ENCODE measurements at regions not wholly inside any gene's neighbourhood (a gene's known extent, or its start where the extent isn't known, plus 50 kb on each side); places are given as distances from the start of the nearest gene placed in this dataset.

DNA sequence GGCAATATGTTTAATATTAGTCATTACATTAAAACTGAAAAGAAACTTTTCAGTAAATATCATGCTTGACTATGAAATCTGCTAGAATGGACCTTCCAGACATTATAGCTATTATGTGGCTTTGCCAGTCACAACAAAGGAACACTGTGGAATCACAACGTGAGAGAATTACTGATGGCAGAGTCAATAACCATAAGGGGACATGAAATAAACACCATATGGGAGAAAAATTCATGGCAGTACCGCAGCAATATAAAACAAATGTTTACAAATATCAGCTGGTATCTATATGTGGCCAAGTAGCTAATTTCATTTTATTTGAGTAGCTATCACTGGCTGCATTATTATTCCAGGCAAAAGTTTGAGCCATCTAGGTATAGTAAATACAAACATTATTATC, 1818.6 kb downstream of the PCDH9 start:
- TF ChIP-seq EZH2 (IDR thresholded peaks at IDR 0.05; ENCODE audit: borderline replicate concordance, low read depth, low read length, severe bottlenecking), result no peak
- TF ChIP-seq, protein P1, sequence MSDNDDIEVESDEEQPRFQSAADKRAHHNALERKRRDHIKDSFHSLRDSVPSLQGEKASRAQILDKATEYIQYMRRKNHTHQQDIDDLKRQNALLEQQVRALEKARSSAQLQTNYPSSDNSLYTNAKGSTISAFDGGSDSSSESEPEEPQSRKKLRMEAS (IDR thresholded peaks at IDR 0.05; ENCODE audit: insufficient read depth, insufficient read length), result no peak
- no peak for TF ChIP-seq POLR2A (IDR thresholded peaks at IDR 0.05; ENCODE audit: low read depth, low read length)
- no peak for TF ChIP-seq MYC (IDR thresholded peaks at IDR 0.05; ENCODE audit: low read depth, low read length)
- no peak for TF ChIP-seq JUN (IDR thresholded peaks at IDR 0.05; ENCODE audit: borderline replicate concordance, insufficient read depth, insufficient read length, low read depth)
- TF ChIP-seq FOS (IDR thresholded peaks at IDR 0.05; ENCODE audit: borderline replicate concordance, insufficient read depth, low read length), result no peak
- TF ChIP-seq, protein P2, sequence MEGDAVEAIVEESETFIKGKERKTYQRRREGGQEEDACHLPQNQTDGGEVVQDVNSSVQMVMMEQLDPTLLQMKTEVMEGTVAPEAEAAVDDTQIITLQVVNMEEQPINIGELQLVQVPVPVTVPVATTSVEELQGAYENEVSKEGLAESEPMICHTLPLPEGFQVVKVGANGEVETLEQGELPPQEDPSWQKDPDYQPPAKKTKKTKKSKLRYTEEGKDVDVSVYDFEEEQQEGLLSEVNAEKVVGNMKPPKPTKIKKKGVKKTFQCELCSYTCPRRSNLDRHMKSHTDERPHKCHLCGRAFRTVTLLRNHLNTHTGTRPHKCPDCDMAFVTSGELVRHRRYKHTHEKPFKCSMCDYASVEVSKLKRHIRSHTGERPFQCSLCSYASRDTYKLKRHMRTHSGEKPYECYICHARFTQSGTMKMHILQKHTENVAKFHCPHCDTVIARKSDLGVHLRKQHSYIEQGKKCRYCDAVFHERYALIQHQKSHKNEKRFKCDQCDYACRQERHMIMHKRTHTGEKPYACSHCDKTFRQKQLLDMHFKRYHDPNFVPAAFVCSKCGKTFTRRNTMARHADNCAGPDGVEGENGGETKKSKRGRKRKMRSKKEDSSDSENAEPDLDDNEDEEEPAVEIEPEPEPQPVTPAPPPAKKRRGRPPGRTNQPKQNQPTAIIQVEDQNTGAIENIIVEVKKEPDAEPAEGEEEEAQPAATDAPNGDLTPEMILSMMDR (IDR thresholded peaks at IDR 0.05; ENCODE audit: extremely low read depth in 1 of 2, insufficient read depth in 1 of 2, low read depth in 1 of 2, low read length in 2 of 2), result no peak
- no peak for TF ChIP-seq GATA2 (IDR thresholded peaks at IDR 0.05; ENCODE audit: insufficient read depth, insufficient read length, low read depth, low read length)
- TF ChIP-seq POLR2AphosphoS5 (IDR thresholded peaks at IDR 0.05; ENCODE audit: insufficient read depth, low read depth, low read length), result no peak
- Histone ChIP-seq H2AFZ (ENCODE audit: low read depth, low read length) (no peak overlapping the region), H3K27ac (ENCODE audit: insufficient read depth, low read depth, low read length) (no peak overlapping the region), H3K36me3 (ENCODE audit: control insufficient read depth in 2 of 2, extremely low read depth in 1 of 2, insufficient read depth in 2 of 2, low read length in 2 of 2) (no peaks in the 10 kb centered on the region), H3K4me2 (ENCODE audit: insufficient read depth, low read length) (no peak overlapping the region), H4K20me1 (replicated peaks; ENCODE audit: control insufficient read depth, extremely low read depth, insufficient read depth, low read length) (no peaks in the 10 kb centered on the region), H3K9ac (replicated peaks; ENCODE audit: extremely low read depth, insufficient read depth, low read length) (no peak overlapping the region), H3K27me3 (ENCODE audit: control insufficient read depth in 2 of 2, insufficient read depth in 2 of 2, low read length in 2 of 2) (no peaks in the 10 kb centered on the region), H3K9me3 (replicated peaks; ENCODE audit: control insufficient read depth, insufficient read depth, low read length) (no peaks in the 10 kb centered on the region), H3K4me1 (ENCODE audit: control insufficient read depth, extremely low read depth, insufficient read depth, low read length) (no peaks in the 10 kb centered on the region), H3K4me3 (replicated peaks in 1 of 3; ENCODE audit: insufficient read depth in 1 of 3, low read depth in 1 of 3, low read length in 3 of 3) (no peak overlapping the region), H3K79me2 (ENCODE audit: control insufficient read depth, insufficient read depth, low read length) (no peaks in the 10 kb centered on the region), H3K9me1 (replicated peaks; ENCODE audit: control insufficient read depth, extremely low read depth, insufficient read depth, low read length) (no peaks in the 10 kb centered on the region)
- dilution Hi-C loops (cut with MboI; ENCODE audit: extremely low pct_ligation_motif_present, low sequenced_read_pairs), result no loop called here
- BruUV-seq (replicated peaks), result no TSS peak
- ChIA-PET POLR2A (no interaction called here), CTCF (no interaction called here)
- DNase-seq (ENCODE audit: low read depth, low spot score) (no peak), FAIRE-seq (no peak)
- intact Hi-C loops (cut with micrococcal nuclease), result no loop called here

Measured in endothelial cell of umbilical vein (primary cell).